C4-2B (cell line): ENCODE measurements at regions not wholly inside any gene's neighbourhood (a gene's known extent, or its start where the extent isn't known, plus 50 kb on each side); places are given as distances from the start of the nearest gene placed in this dataset.

ENCODE experiments used
- CTCF ChIP-seq: fragments of 450-650 bp; conservative IDR thresholded peaks from 2 replicates; pipeline ENCODE4 v1.5.1; 2017; ENCODE audit warnings: mild to moderate bottlenecking
- ZFX ChIP-seq: fragments of 450-650 bp; IDR thresholded peaks from 2 replicates; pipeline ENCODE4 v1.6.1; 2017

- no peak for TF ChIP-seq CTCF
- no peak for TF ChIP-seq ZFX
Measured at GRCh38 chrX:121208563-121208962, 161.2 kb downstream of the GLUD2 start.
